Karpas-422 (cell line): ENCODE measurements at regions not wholly inside any gene's neighbourhood (a gene's known extent, or its start where the extent isn't known, plus 50 kb on each side); places are given as distances from the start of the nearest gene placed in this dataset.
"Not testable (repeated sequence)": the region's sequence is repeated elsewhere in the genome, so short reads cannot be mapped to it uniquely, and the experiment has no call there.

Experiments
- DNase-seq: peaks from one replicate; pipeline ENCODE4 v3.0.0-alpha.2; 2015
- H2AFZ ChIP-seq: fragments of 200-600 bp; sonication (generic); 2 replicates; pipeline ENCODE4 v1.6.1; 2014; ENCODE audit warnings: antibody characterized with exemption, low read length, mixed read lengths
- H3K27ac ChIP-seq: fragments of 200-600 bp; sonication (generic); 2 replicates; pipeline ENCODE4 v1.5.1; 2014; ENCODE audit warnings: mild to moderate bottlenecking, low read length, moderate library complexity
- H3K27me3 ChIP-seq: fragments of 200-600 bp; sonication (generic); 2 replicates; pipeline ENCODE4 v1.6.1; 2014; ENCODE audit warnings: low read length, mixed read lengths
- H3K36me3 ChIP-seq: fragments of 200-600 bp; sonication (generic); 2 replicates; pipeline ENCODE4 v1.6.1; 2014; ENCODE audit warnings: low read length, mixed read lengths; ENCODE audit not compliant: insufficient read depth
- H3K4me1 ChIP-seq: fragments of 200-600 bp; sonication (generic); 2 replicates; pipeline ENCODE4 v1.6.1; 2014; ENCODE audit warnings: mild to moderate bottlenecking, low read length, mixed read lengths
- H3K4me2 ChIP-seq: fragments of 200-600 bp; sonication (generic); 2 replicates; pipeline ENCODE4 v1.6.1; 2014; ENCODE audit warnings: low read length, low read depth, mild to moderate bottlenecking; ENCODE audit not compliant: poor library complexity, severe bottlenecking
- H3K4me3 ChIP-seq: fragments of 200-600 bp; sonication (generic); 2 replicates; pipeline ENCODE4 v1.5.1; 2014; ENCODE audit warnings: mild to moderate bottlenecking, antibody characterized with exemption, low read length, mixed read lengths
- H3K79me2 ChIP-seq: fragments of 200-600 bp; sonication (generic); 2 replicates; pipeline ENCODE4 v1.6.1; 2014; ENCODE audit warnings: mild to moderate bottlenecking, low read length, mixed read lengths
- H3K9ac ChIP-seq: fragments of 200-600 bp; sonication (generic); 2 replicates; pipeline ENCODE4 v1.6.0; 2014; ENCODE audit warnings: low read length
- H3K9me2 ChIP-seq: fragments of 200-600 bp; sonication (generic), shearing (Covaris generic); replicated peaks from 2 replicates; pipeline ENCODE4 v1.6.0; 2014; ENCODE audit warnings: mild to moderate bottlenecking, low read length, moderate library complexity; ENCODE audit not compliant: insufficient read depth
- H3K9me3 ChIP-seq: fragments of 300-700, 200-600 bp; sonication (generic); 2 replicates; pipeline ENCODE4 v1.6.1; 2014; ENCODE audit warnings: low read length, mixed read lengths
- H4K20me1 ChIP-seq: fragments of 200-600 bp; sonication (generic); 2 replicates; pipeline ENCODE4 v1.6.1; 2014; ENCODE audit warnings: mild to moderate bottlenecking, antibody characterized with exemption, low read length, low read depth; ENCODE audit not compliant: insufficient read depth

DNA sequence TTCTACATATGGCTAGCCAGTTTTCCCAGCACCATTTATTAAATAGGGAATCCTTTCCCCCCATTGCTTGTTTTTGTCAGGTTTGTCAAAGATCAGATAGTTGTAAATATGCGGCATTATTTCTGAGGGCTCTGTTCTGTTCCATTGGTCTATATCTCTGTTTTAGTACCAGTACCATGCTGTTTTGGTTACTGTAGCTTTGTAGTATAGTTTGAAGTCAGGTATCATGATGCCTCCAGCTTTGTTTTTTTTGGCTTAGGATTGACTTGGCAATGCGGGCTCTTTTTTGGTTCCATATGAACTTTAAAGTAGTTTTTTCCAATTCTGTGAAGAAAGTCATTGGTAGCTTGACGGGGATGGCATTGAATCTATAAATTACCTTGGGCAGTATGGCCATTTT, 60.0 kb upstream of the GPC3 start:
- not testable (repeated sequence) for H3K27me3 ChIP-seq, H3K9ac ChIP-seq, H2AFZ ChIP-seq, H4K20me1 ChIP-seq, H3K36me3 ChIP-seq, H3K9me3 ChIP-seq, H3K27ac ChIP-seq, H3K79me2 ChIP-seq, H3K4me3 ChIP-seq, DNase-seq, H3K4me2 ChIP-seq, H3K9me2 ChIP-seq, H3K4me1 ChIP-seq

DNA sequence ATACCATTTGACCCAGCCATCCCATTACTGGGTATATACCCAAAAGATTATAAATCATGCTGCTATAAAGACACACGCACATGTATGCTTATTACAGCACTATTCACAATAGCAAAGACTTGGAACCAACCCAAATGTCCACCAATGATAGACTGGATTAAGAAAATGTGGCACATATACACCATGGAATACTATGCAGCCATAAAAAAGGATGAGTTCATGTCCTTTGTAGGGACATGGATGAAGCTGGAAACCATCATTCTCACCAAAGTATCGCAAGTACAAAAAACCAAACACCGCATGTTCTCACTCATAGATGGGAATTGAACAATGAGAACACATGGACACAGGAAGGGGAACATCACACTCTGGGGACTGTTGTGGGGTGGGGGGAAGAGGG, 81.7 kb upstream of the GPC3 start:
- H3K4me2 ChIP-seq, H3K4me1 ChIP-seq, H4K20me1 ChIP-seq, H3K9me3 ChIP-seq, H2AFZ ChIP-seq, H3K9me2 ChIP-seq, H3K4me3 ChIP-seq, H3K36me3 ChIP-seq, H3K27ac ChIP-seq, H3K79me2 ChIP-seq, H3K9ac ChIP-seq, H3K27me3 ChIP-seq, DNase-seq: not testable (repeated sequence)

- not testable (repeated sequence) for H3K27me3 ChIP-seq, H3K27ac ChIP-seq, H3K4me3 ChIP-seq, H3K9me3 ChIP-seq, H3K9me2 ChIP-seq, H4K20me1 ChIP-seq, H3K4me1 ChIP-seq, DNase-seq, H2AFZ ChIP-seq, H3K4me2 ChIP-seq, H3K36me3 ChIP-seq, H3K79me2 ChIP-seq, H3K9ac ChIP-seq
Observed at GRCh38 chrX:134071899-134072298, 86.5 kb upstream of the GPC3 start.

DNA sequence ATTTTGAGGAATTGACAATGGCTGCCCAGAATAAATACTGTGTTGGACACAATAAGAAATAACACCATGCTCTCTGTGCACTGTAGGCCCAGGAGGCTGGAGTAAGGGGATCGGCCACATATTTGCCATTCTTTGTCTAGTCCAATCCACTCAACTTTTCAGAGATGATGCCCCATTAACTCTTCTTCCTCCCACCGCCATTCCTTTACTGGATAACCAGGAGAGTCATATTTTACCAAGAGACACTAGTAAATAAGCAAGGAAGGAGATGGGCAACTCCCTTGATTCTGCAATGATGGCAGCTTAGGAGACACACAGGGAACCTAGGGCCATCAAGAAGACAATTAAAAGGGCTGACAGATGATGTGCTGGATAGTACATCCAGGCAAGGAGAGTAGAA, 87.9 kb upstream of the GPC3 start:
- Histone ChIP-seq H4K20me1 (no peaks in the 10 kb centered on the region), H3K36me3 (no peaks in the 10 kb centered on the region; the same call in 1 of the 2 replicates)

GRCh38 chrX:134074151-134074550, 88.8 kb upstream of the GPC3 start:
- Histone ChIP-seq H3K27ac (no peak overlapping the region), H3K9me2 (no peaks in the 10 kb centered on the region), H3K9ac (no peak overlapping the region), H3K4me1 (no peaks in the 10 kb centered on the region), H3K4me2 (no peak overlapping the region), H3K27me3 (no peaks in the 10 kb centered on the region), H3K4me3 (no peak overlapping the region), H2AFZ (no peak overlapping the region), H4K20me1 (no peaks in the 10 kb centered on the region), H3K79me2 (no peaks in the 10 kb centered on the region), H3K36me3 (no peaks in the 10 kb centered on the region; the same call in 1 of the 2 replicates), H3K9me3 (no peaks in the 10 kb centered on the region)
- no peak for DNase-seq

More for the DNA sequence above, 87.9 kb upstream of the GPC3 start:
- Histone ChIP-seq H3K4me3 (no peak overlapping the region), H2AFZ (no peak overlapping the region), H3K4me2 (no peak overlapping the region), H3K79me2 (no peaks in the 10 kb centered on the region), H3K9me3 (no peaks in the 10 kb centered on the region), H3K27me3 (no peaks in the 10 kb centered on the region), H3K4me1 (no peaks in the 10 kb centered on the region), H3K27ac (no peak overlapping the region), H3K9ac (no peak overlapping the region), H3K9me2 (no peaks in the 10 kb centered on the region)
- no peak for DNase-seq

DNA sequence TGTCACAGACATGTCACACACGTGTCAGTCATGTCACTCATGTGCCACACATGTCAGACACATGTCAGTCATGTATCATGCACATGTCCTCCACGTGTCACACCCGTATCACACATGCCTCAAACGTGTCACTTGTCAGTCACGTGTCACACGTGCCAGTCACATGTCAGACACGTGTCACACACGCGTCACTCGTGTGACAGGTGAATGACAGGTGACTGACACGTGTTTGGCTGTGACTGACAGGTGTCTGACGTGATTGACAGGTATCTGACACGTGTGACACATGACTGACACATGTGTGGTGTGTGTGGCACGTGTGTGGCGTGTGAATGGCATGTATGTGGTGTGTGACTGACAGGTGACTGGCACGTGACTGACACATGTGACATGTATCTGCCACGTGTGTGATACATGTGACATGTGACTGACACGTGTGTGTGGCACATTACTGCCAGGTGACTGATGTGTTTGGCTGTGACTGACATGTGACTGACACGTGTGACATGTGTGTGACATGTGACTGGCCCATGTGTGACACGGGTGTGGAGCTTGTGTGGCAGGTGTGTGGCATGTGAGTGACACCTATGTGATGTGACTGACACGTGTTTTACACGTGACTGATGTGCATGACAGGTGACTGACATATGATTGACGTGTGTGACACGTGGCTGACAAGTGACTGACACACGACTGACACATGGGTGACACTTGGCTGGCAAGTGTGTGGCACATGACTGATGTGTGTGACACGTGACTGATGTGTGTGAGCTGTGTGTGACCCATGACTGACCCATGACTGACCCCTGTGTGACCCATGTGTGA, 90.7 kb upstream of the GPC3 start:
- Histone ChIP-seq H4K20me1 (no peaks in the 10 kb centered on the region), H3K27ac (no peak overlapping the region), H3K79me2 (no peaks in the 10 kb centered on the region), H3K36me3 (no peaks in the 10 kb centered on the region; the same call in 1 of the 2 replicates), H3K27me3 (no peaks in the 10 kb centered on the region), H3K9me2 (no peaks in the 10 kb centered on the region), H3K9me3 (no peaks in the 10 kb centered on the region), H2AFZ (no peak overlapping the region), H3K4me2 (no peak overlapping the region), H3K9ac (no peak overlapping the region), H3K4me1 (no peaks in the 10 kb centered on the region), H3K4me3 (no peak overlapping the region)
- no peak for DNase-seq

- H3K27ac ChIP-seq = no peak overlapping the region
- no peaks in the 10 kb centered on the region for H3K36me3 ChIP-seq
- H3K79me2 ChIP-seq = no peaks in the 10 kb centered on the region
- no peaks in the 10 kb centered on the region for H3K4me1 ChIP-seq
- no peak overlapping the region for H3K9ac ChIP-seq
- no peak overlapping the region for H2AFZ ChIP-seq
- no peak overlapping the region for H3K4me2 ChIP-seq
- no peak for DNase-seq
- H3K4me3 ChIP-seq = no peak overlapping the region
- no peaks in the 10 kb centered on the region for H4K20me1 ChIP-seq
- H3K27me3 ChIP-seq = no peaks in the 10 kb centered on the region
- H3K9me2 ChIP-seq = no peaks in the 10 kb centered on the region
- H3K9me3 ChIP-seq = no peaks in the 10 kb centered on the region
Observed at GRCh38 chrX:134095366-134095765, 110.0 kb upstream of the GPC3 start.

- Histone ChIP-seq H3K4me2 (no peak overlapping the region), H2AFZ (no peak overlapping the region), H3K36me3 (no peaks in the 10 kb centered on the region), H3K79me2 (no peaks in the 10 kb centered on the region), H3K9ac (no peak overlapping the region), H3K4me3 (no peak overlapping the region), H3K9me2 (no peaks in the 10 kb centered on the region), H4K20me1 (no peaks in the 10 kb centered on the region), H3K27ac (no peak overlapping the region), H3K27me3 (no peaks in the 10 kb centered on the region), H3K9me3 (no peaks in the 10 kb centered on the region), H3K4me1 (no peaks in the 10 kb centered on the region)
- no peak for DNase-seq
Observed at GRCh38 chrX:134101636-134102035, 116.2 kb upstream of the GPC3 start.
